Smooth muscle cell (in vitro differentiated cells): ENCODE measurements at regions not wholly inside any gene's neighbourhood (a gene's known extent, or its start where the extent isn't known, plus 50 kb on each side); places are given as distances from the start of the nearest gene placed in this dataset.
"Not testable (repeated sequence)": the region's sequence is repeated elsewhere in the genome, so short reads cannot be mapped to it uniquely, and the experiment has no call there.

Experiments used
- DNase-seq: peaks from one replicate; lab custom pipeline; 2025; ENCODE audit not compliant: unreplicated experiment; lab: John Stamatoyannopoulos, UW
- H2AFZ ChIP-seq: fragments of 200-600 bp; sonication (generic); 2 replicates; pipeline ENCODE4 v1.6.0; 2016; ENCODE audit warnings: antibody characterized with exemption, low read depth, mild to moderate bottlenecking
- H3F3A ChIP-seq: fragments of 200-600 bp; sonication (generic); 2 replicates; pipeline ENCODE4 v1.6.0; 2017; ENCODE audit warnings: antibody characterized with exemption, low read depth
- H3K27ac ChIP-seq: fragments of 200-600 bp; sonication (generic); 2 replicates; pipeline ENCODE4 v1.5.1; 2016; ENCODE audit warnings: low read depth, mild to moderate bottlenecking
- H3K27me3 ChIP-seq: fragments of 200-600 bp; sonication (generic); 2 replicates; pipeline ENCODE4 v1.6.1; 2016; ENCODE audit warnings: low read depth, mild to moderate bottlenecking
- H3K36me3 ChIP-seq: fragments of 200-600 bp; sonication (generic); 2 replicates; pipeline ENCODE4 v1.5.1; 2016; ENCODE audit warnings: low read depth
- H3K4me1 ChIP-seq: fragments of 200-600 bp; sonication (generic); 2 replicates; pipeline ENCODE4 v1.5.1; 2016; ENCODE audit warnings: low read depth
- H3K4me2 ChIP-seq: fragments of 200-600 bp; sonication (generic); 2 replicates; pipeline ENCODE4 v1.6.0; 2016; ENCODE audit warnings: mild to moderate bottlenecking
- H3K4me3 ChIP-seq: fragments of 200-600 bp; sonication (generic); 2 replicates; pipeline ENCODE4 v1.5.1; 2016; ENCODE audit warnings: mild to moderate bottlenecking
- H3K79me2 ChIP-seq: fragments of 200-600 bp; sonication (generic); 2 replicates; pipeline ENCODE4 v1.6.0; 2016; ENCODE audit warnings: low read depth, mild to moderate bottlenecking
- H3K9ac ChIP-seq: fragments of 200-600 bp; sonication (generic); 2 replicates; pipeline ENCODE4 v1.6.0; 2016; ENCODE audit warnings: low read depth
- H3K9me3 ChIP-seq: fragments of 200-600 bp; sonication (generic); replicated peaks from 2 replicates; pipeline ENCODE4 v1.5.1; 2016; ENCODE audit warnings: low read depth
- H4K20me1 ChIP-seq: fragments of 200-600 bp; sonication (generic); 2 replicates; pipeline ENCODE4 v1.6.0; 2016; ENCODE audit warnings: low read depth
- CTCF ChIP-seq: fragments of 200-600 bp; sonication (generic); IDR thresholded peaks from 2 replicates; pipeline ENCODE4 v1.5.1; 2017; ENCODE audit warnings: borderline replicate concordance, mild to moderate bottlenecking, antibody characterized with exemption; ENCODE audit not compliant: insufficient read depth, poor library complexity, severe bottlenecking
- WGBS: methylation state at CpG from one replicate; pipeline ENCODE4 v1.1.7; 2016; ENCODE audit warnings: low lambda C conversion rate; 5-methylcytosine and 5-hydroxymethylcytosine counted together

- no peaks in the 10 kb centered on the region for H3K36me3 ChIP-seq
- H2AFZ ChIP-seq = no peak overlapping the region
- H3K9ac ChIP-seq = no peak overlapping the region
- no peak overlapping the region for H3K27ac ChIP-seq
- no peak for DNase-seq
- H3K9me3 ChIP-seq = no peaks in the 10 kb centered on the region
- H3K27me3 ChIP-seq = no peaks in the 10 kb centered on the region
- no peak for TF ChIP-seq CTCF
- no peaks in the 10 kb centered on the region for H3F3A ChIP-seq
- H4K20me1 ChIP-seq = no peaks in the 10 kb centered on the region
- no peaks in the 10 kb centered on the region for H3K79me2 ChIP-seq
- H3K4me1 ChIP-seq = no peaks in the 10 kb centered on the region
- no peak overlapping the region for H3K4me2 ChIP-seq
- H3K4me3 ChIP-seq = no peak overlapping the region
- WGBS = 72% methylated on average over 7 of the region's 7 CpGs
Observed at GRCh38 chr3:181486141-181486885, 225.4 kb upstream of the SOX2 start.

DNA sequence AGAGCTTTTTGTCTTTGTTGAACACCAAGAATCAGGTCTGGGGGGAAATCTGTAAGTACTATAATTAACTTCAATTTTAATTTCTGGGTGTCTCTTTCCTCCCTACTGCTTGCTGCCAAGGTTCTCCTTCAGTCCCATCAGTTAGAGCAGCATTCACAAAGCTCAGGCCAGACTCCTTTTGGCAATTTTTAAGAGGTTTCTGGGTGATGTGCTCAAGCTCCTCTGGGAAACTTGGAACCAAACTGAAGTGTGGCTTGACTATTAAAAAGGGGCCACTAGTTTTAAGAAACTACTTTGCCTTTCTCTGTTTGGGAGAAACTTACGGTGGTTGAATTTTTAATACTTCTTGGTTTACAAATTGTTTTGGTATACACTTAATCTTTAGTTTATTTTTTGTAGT lies 227.7 kb upstream of the SOX2 start:
- no peak for DNase-seq
- WGBS = 88% methylated on average over 1 of the region's 1 CpG
- H3K9ac ChIP-seq = no peak overlapping the region
- no peaks in the 10 kb centered on the region for H3K79me2 ChIP-seq
- H3K27ac ChIP-seq = no peak overlapping the region
- no peaks in the 10 kb centered on the region for H3K4me1 ChIP-seq
- H3K36me3 ChIP-seq = no peaks in the 10 kb centered on the region
- H4K20me1 ChIP-seq = no peaks in the 10 kb centered on the region
- TF ChIP-seq CTCF = no peak
- no peaks in the 10 kb centered on the region for H3K27me3 ChIP-seq
- H3K4me2 ChIP-seq = no peak overlapping the region
- H3K9me3 ChIP-seq = no peaks in the 10 kb centered on the region
- H3K4me3 ChIP-seq = no peak overlapping the region
- no peak overlapping the region for H2AFZ ChIP-seq
- no peaks in the 10 kb centered on the region for H3F3A ChIP-seq

GRCh38 chr3:181475146-181475545 lies 236.6 kb upstream of the SOX2 start:
- not testable (repeated sequence) for H3K79me2 ChIP-seq, H3K27me3 ChIP-seq
- WGBS = 64% methylated on average over 1 of the region's 1 CpG

DNA sequence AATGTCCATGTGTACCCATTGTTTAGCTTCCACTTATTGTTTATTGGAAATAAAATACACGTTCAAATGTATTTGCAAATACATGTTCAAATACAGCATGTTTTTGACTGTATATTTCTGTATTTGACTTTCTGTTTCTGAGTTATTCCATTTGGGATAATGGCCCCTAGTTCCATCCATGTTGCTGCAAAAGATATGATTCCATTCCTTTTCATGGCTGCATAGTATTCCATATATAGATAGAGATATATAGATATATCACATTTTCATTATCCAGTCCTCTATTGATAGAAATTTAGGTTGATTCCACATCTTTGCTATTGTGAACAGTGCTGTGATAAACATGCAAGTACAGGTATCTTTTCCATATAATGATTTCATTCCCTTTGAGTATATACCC lies 241.4 kb upstream of the SOX2 start:
- no peaks in the 10 kb centered on the region for H3K36me3 ChIP-seq
- WGBS = 100% methylated on average over 1 of the region's 1 CpG
- no peak overlapping the region for H2AFZ ChIP-seq
- no peak overlapping the region for H3K9ac ChIP-seq
- no peak overlapping the region for H3K4me2 ChIP-seq
- no peaks in the 10 kb centered on the region for H3F3A ChIP-seq
- H4K20me1 ChIP-seq = no peaks in the 10 kb centered on the region
- no peaks in the 10 kb centered on the region for H3K27me3 ChIP-seq
- no peak overlapping the region for H3K27ac ChIP-seq
- no peaks in the 10 kb centered on the region for H3K79me2 ChIP-seq
- H3K4me3 ChIP-seq = no peak overlapping the region
- no peak for DNase-seq
- no peaks in the 10 kb centered on the region for H3K9me3 ChIP-seq
- no peak for TF ChIP-seq CTCF
- H3K4me1 ChIP-seq = no peaks in the 10 kb centered on the region

More at GRCh38 chr3:181475146-181475545, 236.6 kb upstream of the SOX2 start:
- H3K27ac ChIP-seq, H3K4me2 ChIP-seq, H4K20me1 ChIP-seq, DNase-seq, H2AFZ ChIP-seq, H3K4me1 ChIP-seq, H3K36me3 ChIP-seq, H3K9ac ChIP-seq, H3K9me3 ChIP-seq, H3K4me3 ChIP-seq, H3F3A ChIP-seq: not testable (repeated sequence)
